ENCODE measurements at regions not wholly inside any gene's neighbourhood (a gene's known extent, or its start where the extent isn't known, plus 50 kb on each side); places are given as distances from the start of the nearest gene placed in this dataset.
"Not testable (repeated sequence)": the region's sequence is repeated elsewhere in the genome, so short reads cannot be mapped to it uniquely, and the experiment has no call there.

DNA sequence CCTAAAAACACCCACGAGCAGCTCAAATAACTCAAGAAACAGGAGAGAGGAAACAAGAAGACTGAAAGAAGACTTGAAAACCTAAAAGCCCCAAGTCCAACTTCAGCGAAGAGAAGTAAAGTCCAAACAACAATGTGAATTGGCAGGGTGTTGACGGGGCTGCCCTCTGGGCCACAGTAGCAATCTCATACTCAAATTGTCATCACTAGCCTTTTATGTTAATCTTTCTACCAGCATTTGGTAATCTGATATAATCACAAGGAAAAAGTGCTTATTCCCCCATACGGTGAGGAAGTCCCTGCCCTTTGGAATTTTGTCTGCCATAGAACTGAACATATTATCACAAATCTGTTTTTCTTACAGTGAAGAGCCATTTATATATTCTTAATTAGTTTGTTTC lies 51.5 kb upstream of the IFNE start:
- DNase-seq, result no peak

DNA sequence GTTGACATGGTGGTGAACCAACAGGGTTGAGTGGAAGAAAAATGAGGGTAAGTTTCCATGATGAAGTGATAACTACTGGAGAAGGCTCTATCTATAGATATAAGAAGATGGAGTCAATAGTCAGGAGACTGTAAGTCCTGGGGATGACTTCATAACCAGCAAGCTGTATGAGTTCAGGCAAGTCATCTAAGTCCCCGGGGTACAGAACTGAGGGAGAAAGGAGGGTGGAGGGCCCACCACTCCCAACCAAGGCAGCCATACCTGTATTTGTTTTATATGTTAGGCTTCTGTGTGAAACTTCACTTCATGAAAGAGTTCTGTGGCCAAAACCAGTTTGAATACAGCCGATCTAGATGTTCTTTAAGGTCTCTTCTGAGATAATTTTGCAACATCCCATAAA lies 53.3 kb upstream of the IFNE start:
- DNase-seq, result no peak

DNA sequence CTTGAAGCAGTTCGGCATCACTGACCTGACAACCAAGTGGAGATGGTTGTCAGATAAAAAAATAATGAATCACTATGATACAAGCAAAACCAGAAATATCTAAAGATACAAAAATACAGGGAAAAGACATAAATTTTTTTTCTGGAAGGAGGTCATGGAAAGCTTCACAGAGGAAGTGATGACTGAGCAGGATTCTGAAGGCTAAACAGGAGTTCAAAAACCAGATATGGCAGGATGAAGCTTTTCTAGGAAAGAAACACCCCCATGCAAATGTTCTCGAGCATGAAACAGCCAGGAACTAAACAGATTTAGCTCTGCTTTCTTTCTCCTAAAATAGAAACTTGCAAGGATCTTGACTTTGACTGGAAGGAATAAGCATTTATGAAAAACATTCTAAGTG lies 60.7 kb upstream of the IFNE start:
- no peak for DNase-seq

DNA sequence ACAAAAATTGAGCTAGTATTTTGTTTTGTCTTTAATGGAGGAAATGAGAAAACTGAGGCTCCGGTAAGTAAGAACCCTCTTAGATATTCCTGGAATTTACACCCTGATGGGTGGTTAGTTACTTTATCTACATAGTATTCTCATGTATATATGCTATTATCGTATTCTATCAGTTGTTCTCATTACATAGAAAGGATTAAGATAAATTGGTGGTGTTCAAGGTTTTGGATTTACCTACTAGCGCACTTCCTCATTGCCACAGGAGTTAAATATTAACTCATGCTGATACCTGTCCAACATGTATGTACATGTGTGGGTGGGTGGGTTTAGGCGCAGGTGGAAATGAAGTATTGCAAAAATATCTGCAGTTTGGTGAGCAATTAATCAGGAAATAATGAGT lies 61.1 kb upstream of the IFNE start:
- no peak for DNase-seq

GRCh38 chr9:21543816-21544215 lies 61.7 kb upstream of the IFNE start:
- DNase-seq, result not testable (repeated sequence)

DNA sequence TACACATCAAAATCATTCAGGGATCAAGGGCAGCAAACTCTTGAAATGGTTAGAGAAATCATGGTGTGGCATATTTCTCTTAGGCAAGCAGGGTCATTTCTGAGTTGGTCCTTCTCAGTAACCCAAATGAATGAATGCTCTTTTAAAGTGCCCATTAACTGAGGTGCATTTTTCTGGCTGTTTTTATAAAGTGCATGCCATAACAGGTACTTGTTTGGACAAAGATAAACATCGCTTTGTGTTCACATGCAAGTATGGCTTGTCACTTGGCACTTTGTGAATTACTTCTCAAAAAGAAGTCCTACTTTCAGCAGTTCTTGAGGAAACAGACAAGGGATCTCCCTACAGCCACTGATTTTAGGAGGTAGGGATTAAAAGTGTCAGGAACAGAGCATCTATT lies 64.8 kb upstream of the IFNE start:
- no peak for DNase-seq

DNA sequence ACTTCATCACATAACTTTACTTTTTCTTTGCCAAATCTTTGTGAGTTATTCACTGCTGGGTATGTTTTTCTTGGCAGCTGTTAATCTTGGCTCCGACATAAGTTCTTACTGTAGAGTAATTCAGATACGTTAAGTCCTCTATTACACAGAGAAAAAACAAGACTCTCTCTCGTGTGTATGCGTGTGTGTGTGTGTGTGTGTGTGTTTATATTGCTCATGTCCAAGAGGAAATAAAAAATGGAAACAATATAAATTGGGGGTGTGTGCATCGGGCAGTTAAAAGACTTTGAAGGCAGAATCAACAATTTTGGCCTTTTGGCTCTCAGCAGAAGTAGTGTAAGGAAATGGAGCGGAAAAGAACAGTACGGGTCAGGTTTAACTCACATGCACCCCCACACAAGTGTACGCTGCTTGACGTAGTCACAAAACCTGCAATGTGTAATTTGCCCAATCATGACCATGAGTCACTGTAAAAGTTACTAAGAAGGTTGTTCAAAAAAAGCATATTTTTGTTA lies 67.2 kb upstream of the IFNE start:
- no peak for DNase-seq

- no peak for DNase-seq
Measured at GRCh38 chr9:21549890-21550289, 67.8 kb upstream of the IFNE start.

DNA sequence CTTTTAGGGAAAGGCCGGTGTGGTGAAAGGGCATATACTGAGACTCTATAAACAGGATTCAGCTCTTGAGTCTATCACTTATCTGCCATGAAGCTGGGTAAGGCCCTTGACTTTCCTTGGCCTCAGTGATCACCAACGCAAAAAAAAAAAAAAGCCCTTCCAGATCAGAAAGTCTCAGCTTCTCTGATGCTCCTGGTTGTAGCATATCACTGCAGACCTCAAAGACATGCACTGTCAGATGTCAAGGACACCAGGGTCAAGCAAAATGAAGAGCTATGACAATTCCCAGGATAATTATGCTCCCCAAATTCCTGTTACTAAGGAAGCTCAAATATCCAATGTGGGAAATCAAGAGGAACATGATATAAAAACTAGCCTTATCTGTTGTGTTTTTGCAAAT lies 68.3 kb upstream of the IFNE start:
- DNase-seq, result no peak

DNA sequence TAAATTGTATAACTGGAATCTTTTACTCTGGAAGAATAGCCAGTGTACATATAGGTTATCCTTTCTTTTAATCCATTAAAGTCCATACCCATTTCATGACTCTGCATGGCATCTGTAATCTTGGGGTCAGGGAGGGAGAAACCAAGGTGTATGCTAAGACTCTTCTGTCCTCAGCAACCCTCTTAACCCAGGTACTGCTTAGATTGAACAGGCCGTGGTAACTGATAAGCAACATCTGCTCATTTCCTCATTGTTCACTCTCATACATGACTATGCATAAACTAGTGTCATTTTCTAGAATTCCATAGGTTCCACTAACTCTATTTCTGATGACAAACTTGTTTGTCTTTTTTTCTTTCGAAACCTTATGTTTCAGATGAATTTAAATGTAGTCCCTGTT lies 69.3 kb upstream of the IFNE start:
- DNase-seq, result no peak

DNA sequence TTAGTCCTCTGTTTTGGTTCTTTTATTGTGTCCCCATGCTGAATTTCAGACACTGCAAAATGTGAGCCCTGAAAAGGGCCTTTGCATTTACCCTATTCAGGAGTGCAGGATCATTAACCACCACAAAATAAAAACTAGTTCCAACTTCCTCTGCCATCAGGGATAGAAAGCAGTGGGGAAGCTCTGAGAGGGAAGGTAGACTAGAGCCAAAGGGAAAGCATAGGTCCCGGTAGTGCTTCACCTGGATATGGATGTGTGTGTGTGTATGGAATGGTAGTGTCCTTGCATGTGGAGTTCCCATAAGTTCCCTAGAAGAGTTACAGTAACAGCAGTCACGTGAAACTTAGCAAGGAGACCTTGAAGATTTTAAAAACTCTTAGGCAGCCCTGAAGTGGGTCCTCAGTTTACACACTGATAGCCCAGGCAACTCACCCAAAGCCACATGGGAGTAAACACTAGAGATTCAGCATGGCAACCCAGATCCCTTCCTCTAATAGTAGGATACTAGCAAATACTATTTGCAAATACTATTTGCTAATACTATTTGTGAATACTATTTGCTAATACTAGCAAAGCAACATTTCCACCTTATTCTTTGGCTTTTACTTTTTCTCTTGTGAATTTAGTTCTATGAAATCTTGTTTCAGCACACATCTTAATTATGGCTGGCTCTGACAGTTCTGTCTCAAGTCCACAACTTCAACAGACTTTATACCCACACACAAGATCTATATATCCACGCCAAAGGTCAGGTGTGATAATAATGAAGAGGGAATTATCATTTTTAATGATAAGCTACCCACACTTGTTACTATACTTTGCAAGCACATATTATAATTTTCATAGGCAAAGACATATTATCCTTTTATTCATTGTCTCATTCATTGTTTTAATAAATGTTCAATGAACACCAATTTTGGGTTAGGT lies 70.4 kb upstream of the IFNE start:
- DNase-seq, result no peak

- no peak for DNase-seq
Measured at GRCh38 chr9:21553441-21553840, 71.3 kb upstream of the IFNE start.

DNA sequence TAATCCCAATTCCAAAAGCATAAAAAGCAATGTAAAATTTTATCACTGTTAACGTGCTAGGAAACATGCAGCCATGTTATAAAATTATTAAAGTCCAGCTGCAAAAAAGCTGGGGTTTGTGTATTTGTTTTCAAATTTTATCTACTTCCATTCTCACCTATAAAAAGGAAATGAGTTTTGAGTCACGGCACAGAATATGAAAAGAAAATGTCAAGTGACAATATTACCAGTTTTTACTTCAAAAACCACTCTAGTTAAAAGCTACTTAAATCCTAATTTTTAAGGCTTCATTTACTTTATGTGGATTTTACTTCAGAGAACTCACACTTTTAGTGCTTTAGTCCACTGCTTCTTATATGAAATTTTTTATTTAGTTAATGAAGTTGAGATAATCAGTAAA lies 72.7 kb upstream of the IFNE start:
- DNase-seq, result no peak

DNA sequence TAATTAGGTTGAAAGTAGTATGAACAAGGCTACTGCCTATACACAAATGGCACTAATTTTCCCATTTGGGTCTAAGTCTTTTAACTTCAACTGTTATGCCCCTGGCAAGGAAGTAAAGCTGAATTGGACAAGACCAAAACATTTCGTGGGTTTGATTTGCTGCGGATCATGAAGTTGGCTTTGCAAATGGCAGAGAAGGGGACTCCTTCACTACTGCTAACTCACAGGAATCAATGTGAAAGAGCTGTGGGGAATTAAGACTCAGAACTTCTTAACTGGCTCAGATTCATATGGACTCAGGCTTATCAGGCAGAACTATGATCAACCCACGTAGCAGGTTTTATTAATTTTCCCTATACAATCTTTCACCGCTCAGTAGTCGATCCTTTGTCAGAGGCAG lies 73.8 kb upstream of the IFNE start:
- DNase-seq, result no peak

- no peak for DNase-seq
Measured at GRCh38 chr9:21556581-21557427, 74.7 kb upstream of the IFNE start.

DNA sequence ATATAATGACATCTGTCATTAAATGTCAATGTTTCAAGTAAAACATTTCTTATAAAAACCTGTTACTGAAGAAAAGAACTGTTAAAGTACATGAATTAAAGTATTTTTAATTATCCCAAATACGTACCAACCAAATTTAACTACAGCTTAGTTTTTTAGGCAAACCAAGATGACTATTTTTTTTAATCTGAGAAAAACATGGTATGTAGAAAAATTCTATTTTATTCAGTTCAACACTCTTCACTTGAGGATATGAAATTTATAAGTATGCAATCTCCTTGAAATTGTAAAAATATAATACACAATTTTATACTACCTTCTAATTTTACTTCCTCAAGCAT lies 75.3 kb upstream of the IFNE start:
- DNase-seq, result no peak

DNA sequence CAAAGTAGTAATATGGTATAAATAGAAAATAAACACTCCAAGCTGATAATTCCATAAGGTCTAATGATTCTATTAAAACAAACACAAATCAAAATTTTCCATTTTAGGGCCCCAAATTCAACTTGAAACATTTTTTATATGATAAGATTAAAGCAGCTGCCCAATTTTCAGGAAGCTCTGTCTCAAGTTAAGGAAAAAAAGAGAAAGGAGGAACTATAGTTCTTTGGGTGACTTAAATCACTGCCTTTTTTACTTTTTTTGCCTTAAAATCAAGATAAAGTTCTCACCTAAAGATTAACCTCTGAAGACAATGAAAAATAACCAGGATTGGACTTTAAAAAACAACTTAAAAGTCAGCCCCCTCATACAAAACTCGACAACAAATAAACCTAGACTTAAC lies 76.0 kb upstream of the IFNE start:
- no peak for DNase-seq

DNA sequence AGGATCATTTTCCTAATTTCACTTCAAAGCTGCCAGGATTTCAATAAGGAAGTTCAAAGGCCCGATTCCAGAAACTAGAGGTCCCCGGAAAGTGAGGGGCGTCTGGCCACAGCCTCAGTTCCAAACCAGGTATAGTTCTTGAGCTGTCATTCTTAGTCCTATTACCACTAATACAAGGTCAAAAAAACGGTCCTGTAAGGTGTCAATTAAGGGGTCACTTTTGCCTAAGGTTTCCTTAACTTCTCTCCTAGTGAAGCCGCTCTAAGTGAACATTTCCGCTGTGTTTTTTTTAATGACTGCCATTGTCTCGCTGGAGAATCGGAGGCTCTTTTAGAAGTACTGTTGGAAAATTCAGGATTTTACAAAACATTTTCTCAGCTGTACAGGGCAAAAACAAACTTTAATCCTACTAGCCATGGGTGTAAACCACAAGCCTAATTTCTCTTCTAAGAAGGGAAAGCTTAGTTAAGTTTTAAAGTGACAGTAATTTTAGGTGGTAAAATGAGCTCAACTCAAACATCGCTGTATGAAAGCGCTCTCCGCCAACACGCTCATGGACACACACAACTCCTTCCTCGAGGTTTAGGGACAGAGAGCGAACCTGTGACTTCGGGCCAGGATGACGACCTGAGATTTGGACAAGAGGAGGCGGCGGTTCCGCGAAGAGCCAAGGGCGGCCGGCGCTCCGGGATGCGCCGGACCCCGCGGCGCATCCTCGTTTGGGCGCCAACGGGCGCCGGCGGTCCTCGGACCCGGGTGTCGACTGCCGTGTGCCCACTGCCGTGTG lies 76.7 kb upstream of the IFNE start:
- DNase-seq, result no peak

GRCh38 chr9:21559402-21560280 lies 77.5 kb upstream of the IFNE start:
- DNase-seq, result peak; percentile 37

- no peak for DNase-seq
Measured at GRCh38 chr9:21560281-21560745, 78.2 kb upstream of the IFNE start.

GRCh38 chr9:21561502-21561901 lies 79.4 kb upstream of the IFNE start:
- no peak for DNase-seq

- DNase-seq, result no peak
Measured at GRCh38 chr9:21564175-21564574, 82.1 kb upstream of the IFNE start.
